Stomach (tissue), 4 donors: ENCODE measurements at regions not wholly inside any gene's neighbourhood (a gene's known extent, or its start where the extent isn't known, plus 50 kb on each side); places are given as distances from the start of the nearest gene placed in this dataset.

Source experiments
- CTCF ChIP-seq, 7 experiments: fragments of 450-650 bp in 4 of 7; fragments of 200-600 bp in 3 of 7; sonication (generic) in 3 of 7; IDR thresholded peaks; one replicate each; pipeline ENCODE4 v1.5.1; 2016 to 2019; ENCODE audit warnings: antibody characterized with exemption in 7 of 7, control low read depth in 2 of 7, mild to moderate bottlenecking in 1 of 7
- EP300 ChIP-seq: sonication (generic); formaldehyde crosslinking; IDR thresholded peaks from one replicate; pipeline ENCODE4 v1.6.1; 2017; ENCODE audit warnings: antibody characterized with exemption
- POLR2AphosphoS5 ChIP-seq, 3 donors: sonication (generic); formaldehyde crosslinking; IDR thresholded peaks; one replicate each; pipeline ENCODE4 v1.6.1; 2016; ENCODE audit warnings: antibody characterized with exemption in 3 of 3

- no peak for TF ChIP-seq CTCF (IDR thresholded peaks at IDR 0.05)
- TF ChIP-seq EP300 = no peak
- TF ChIP-seq POLR2AphosphoS5 (IDR thresholded peaks at IDR 0.05) = no peak
Measured at GRCh38 chr13:65143920-65144319, 2086.2 kb downstream of the PCDH9 start.
